T-helper 1 cell treated with Interleukin-12 subunit alpha and Interleukin-12 subunit beta and Interleukin-4 antibody, amounts not matched to agents 30 ng/mL and 1 ng/mL, for 36 hours (primary cell): ENCODE measurements at regions not wholly inside any gene's neighbourhood (a gene's known extent, or its start where the extent isn't known, plus 50 kb on each side); places are given as distances from the start of the nearest gene placed in this dataset.

Experiments used
- intact Hi-C: fragments of 100-400 bp; cut with micrococcal nuclease; formaldehyde crosslinking; loops from one replicate; pipeline ENCODE4 v1.15.1; 2024

DNA sequence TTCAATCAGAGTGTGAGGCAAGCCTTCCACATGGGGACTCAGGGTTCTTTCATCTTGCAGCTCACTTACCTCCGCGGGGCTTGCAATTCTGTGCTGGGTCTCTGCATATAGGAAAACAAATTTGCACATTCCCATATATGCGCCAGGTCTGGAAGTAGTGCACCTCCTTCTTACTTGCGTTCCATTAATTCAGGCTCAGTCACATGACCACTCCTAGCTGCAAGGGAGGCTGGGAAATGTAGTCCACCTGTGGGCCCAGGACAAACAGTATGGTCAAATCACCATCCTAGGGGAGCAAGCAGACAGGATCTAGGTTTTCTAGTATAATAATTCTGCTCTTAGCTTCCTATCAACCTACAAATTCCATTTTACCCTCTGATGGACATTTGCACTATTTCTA, 160.4 kb downstream of the AACS start:
- intact Hi-C loops, result no loop called here

- intact Hi-C loops, result no loop called here
These were observed 163.5 kb downstream of the AACS start for GRCh38 chr12:125228519-125229260.

- intact Hi-C loops, result no loop called here
These were observed 164.8 kb downstream of the AACS start for GRCh38 chr12:125229878-125230530.

GRCh38 chr12:125233319-125233718, 168.1 kb downstream of the AACS start:
- intact Hi-C loops, result no loop called here

- intact Hi-C loops, result no loop called here
These were observed 174.3 kb downstream of the AACS start for GRCh38 chr12:125239563-125239962.

DNA sequence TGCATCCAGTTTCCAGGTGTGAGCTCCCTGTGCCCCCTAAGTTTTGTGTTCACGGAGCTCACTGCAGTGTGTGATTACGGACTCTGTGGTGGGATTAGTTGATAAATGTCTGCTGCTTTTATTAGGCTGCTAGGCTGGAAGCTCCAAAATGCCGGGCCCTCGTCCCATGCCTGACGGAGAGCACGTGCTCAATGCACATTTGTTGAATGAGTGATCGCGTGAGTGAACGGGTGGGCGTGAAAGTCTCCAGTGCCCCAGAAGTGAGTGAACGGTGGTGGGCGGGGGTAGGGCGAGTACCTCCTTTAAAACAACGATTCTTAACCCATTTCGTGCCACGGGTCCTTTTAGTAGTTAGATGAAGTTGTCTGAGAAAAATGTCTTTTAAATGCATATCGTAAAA, 175.5 kb downstream of the AACS start:
- intact Hi-C loops, result no loop called here

DNA sequence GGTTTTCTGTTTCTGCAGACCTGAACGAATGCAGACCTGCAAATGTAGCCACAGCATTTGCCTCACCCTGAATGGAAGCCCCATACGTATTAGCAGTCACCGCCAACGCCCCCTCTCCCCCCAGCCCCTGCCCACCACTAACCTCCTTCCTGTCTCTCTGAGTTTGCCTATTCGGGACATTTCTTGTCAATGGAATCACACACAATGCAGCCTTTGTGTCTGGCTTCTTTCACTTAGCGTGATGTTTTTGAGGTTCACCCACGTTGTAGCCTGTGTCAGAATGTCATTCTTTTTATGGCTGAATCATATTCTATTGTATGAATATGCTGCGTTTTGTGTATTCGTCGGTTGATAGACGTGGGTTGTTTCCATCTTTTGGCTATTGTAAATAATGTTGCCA, 178.6 kb downstream of the AACS start:
- intact Hi-C loops, result no loop called here

DNA sequence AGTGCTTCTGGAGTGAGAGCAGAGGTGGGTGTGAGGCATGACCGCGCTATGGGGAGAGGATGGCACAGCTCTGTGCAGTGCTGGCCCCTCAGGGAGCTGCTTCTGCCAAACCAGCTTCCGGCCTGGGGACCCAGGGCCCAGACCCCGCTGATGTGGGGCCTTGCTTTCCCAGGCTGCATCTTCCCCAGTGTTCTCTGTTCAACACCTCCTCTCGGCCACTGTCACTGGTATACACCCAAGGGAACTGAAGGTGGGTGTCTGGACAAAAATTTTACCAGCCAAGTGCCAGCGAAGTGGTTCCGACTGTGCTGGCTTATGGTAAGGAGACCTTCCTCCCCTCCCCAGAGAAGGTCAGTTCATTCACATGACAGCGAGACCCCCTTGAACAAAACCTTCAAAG, 179.1 kb downstream of the AACS start:
- intact Hi-C loops, result no loop called here

GRCh38 chr12:125245581-125246557, 180.6 kb downstream of the AACS start:
- intact Hi-C loops, result no loop called here

- intact Hi-C loops, result no loop called here
These were observed 182.2 kb downstream of the AACS start for GRCh38 chr12:125247477-125247876.

- intact Hi-C loops, result no loop called here
These were observed 184.0 kb downstream of the AACS start for GRCh38 chr12:125249066-125249824.

GRCh38 chr12:125249932-125250331, 184.7 kb downstream of the AACS start:
- intact Hi-C loops, result no loop called here

DNA sequence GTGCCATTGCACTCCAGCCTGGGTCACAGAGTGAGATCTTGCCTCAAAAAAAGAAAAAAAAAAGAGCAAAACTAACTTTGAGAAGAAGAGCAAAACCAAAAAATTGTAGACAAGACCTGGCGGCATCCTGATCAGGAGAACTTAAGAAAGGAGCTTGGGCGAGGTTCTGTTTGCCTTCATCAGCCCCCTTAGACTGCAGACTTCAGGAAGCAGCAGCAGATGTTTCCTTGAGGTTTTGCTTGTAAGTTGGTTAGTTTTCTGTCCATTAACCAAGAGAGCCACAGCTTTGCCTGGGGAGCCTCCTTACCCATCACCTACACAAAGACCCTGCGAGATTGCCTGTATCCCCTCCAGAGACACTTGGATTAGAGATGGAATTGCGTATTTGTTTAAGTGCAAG, 189.0 kb downstream of the AACS start:
- intact Hi-C loops, result no loop called here

- intact Hi-C loops, result no loop called here
These were observed 189.6 kb downstream of the AACS start for GRCh38 chr12:125254856-125255255.

GRCh38 chr12:125255935-125256633, 190.8 kb downstream of the AACS start:
- intact Hi-C loops, result no loop called here

GRCh38 chr12:125256634-125256936, 191.3 kb downstream of the AACS start:
- intact Hi-C loops, result no loop called here

DNA sequence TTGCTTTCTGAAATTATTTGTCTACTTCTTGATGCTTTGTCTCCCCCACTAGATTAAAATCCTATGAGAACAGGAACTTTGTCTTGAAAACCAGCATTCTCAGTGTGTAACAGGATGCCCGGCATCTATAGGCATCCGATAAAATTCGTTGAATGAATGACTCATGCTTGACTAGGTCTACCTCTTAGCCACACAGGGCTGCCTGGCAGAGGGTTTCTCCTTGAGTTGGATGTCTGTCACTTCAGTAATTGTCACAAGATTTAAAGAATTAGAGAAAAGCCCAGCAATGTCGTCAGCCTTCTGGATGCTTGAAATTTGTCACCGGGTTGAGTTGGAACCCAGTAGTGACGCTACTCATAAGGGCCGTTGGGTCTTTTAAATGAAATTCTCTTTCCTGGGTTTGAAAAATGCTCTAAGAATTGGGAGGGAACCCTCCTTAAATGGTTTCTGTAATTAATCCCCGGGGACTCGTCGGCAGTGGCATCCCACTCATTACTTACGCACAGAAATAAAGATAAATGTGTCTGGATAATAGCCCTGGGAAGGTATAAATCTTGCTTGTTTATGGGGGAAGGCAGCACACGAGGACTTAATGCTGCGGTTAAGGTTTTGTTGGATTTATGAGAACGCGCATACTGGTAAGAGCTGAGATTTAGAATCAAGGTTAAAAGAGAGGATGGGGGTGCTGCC, 194.1 kb downstream of the AACS start:
- intact Hi-C loops, result no loop called here

DNA sequence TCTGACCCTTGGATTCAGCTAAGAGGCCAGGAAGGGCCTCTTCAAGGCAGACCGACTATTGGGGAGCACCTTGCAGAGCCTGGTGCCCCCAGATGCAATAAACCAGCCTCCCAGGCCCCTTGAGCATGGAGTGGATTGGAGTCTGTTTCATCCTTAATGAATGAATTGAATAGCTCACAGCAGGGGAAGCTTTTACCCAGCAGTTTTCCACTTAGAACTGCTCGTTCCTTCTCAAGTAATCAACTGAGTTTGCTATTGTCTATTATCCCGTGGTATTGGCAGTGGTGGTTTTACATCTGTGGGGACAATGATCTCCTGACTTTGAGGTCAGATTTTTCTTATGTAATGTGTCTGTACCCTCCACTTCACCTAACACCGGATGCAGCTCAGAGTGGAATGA, 197.6 kb downstream of the AACS start:
- intact Hi-C loops, result no loop called here

GRCh38 chr12:125263385-125263784, 198.2 kb downstream of the AACS start:
- intact Hi-C loops, result no loop called here

DNA sequence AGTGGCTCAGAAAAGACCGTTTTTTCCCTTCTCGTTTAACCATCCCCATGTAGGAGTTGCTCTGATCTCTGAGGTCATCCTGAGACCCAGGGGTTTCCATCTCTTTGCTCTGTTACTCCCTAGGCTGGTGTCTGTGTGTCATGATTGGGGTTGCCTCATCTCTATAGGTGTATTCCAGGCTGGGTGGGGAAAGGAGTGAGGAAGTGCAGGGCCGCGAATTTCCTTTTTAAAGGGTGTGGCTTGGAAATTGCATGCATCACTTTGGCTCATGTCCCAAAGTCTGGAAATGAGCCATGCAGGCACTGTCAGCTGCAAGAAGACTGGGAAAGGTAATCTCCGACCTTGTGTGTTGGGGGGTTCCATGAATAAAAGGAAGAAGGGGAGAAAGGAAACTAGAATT, 201.9 kb downstream of the AACS start:
- intact Hi-C loops, result no loop called here
